ENCODE measurements at regions not wholly inside any gene's neighbourhood (a gene's known extent, or its start where the extent isn't known, plus 50 kb on each side); places are given as distances from the start of the nearest gene placed in this dataset.

- TF ChIP-seq CTCF (IDR thresholded peaks at IDR 0.05) (peak; percentile 80), EZH2 (IDR thresholded peaks at IDR 0.05) (no peak)
Measured at GRCh38 chr14:49461529-49462401, 124.4 kb downstream of the RPS29 start.

All from neural progenitor cell (in vitro differentiated cells).